Tongue (tissue), 2 donors: ENCODE measurements at regions not wholly inside any gene's neighbourhood (a gene's known extent, or its start where the extent isn't known, plus 50 kb on each side); places are given as distances from the start of the nearest gene placed in this dataset. TPM values are rescaled to one million over a fixed set of nuclear protein-coding genes. Genes with fewer than 3 reads are reported as not detected.

Experiments
- DNase-seq: peaks from one replicate; pipeline ENCODE4 v3.0.0-alpha.2; 2015
- small RNA-seq: library from RNA; depleted of rRNA; stranded (forward); fragments of <200 nt; gene quantifications from one replicate; pipeline ENCODE3, GENCODE V24; 2014; ENCODE audit warnings: low replicate concordance

DNA sequence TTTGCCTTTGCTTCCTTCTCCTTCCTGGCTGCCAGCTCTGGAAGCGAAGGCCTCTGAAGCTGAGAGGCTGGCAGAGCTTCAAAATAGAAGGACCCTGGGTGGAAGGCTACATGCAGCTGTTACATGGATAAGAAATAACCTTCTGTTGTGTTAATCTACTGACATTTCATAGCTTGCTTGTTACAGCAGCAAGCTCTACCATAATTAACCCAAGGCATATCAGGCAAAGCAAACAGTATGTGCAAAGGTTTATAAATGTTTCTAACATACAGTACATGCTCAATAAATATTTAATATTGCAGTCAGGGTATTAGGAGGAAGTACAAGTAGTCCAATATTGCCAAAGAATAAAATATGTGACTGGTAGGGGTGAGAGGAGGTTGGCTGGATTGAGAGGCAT lies 55.6 kb upstream of the MKLN1 start:
- DNase-seq: peak; percentile 42

DNA sequence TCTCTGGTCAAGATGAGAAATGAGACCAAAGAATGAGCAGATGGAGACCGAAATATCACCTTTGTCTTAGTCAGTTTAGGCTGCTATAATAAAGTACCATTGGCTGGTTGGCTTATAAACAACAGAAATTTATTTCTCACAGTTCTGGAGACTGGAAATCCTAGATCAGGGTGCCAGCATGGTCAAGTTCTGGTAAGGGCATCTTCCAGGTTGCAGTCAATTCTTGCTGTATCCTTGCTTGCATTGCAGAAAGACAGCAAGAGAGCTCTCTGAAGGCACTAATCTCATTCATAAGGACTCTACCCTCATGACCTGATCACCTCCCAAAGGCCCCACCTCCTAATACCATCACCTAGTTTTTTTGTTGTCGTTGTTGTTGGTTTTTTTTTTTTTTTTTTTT lies 52.7 kb upstream of the MKLN1 start:
- no peak for DNase-seq

DNA sequence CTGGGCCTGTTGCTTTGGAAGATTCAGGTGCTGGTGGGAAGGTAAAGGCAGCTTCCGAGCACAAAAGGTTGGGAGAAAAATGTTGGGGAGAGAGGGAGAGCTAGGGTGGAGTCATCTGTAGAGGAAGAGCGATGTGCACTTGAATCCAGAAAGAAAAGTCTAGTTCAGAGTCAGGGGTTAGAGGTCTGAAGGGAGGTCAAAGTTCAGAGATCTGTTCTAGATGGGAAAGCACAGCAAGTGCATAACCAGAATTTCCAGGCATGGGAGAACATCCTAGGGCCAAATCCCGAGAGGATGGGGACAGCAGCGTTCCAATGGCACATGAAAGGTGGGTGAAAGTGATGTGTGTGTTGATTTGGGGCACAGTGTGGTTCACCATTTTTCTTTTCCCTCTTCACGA lies 51.5 kb upstream of the MKLN1 start:
- no peak for DNase-seq

DNA sequence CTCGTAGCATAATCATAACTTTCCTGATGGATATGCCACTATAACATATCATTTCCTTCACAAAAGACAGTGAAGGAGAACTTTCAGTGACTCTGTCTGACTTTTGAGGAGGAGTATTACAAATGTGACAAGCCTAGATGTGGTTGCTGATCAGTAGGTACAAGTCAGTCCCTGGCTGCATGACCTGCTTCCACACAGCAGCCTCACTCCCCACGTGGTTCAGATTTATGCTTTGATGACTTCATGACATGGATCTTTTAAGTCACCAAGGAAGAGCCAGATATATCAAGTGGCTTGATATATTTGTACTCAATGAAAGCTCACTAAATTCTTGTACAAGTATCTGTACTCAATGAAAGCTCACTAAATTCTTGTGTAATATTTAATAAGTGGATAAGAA lies 50.9 kb upstream of the MKLN1 start:
- no peak for DNase-seq

Small RNA genes lying in the stretch of these regions (small RNA-seq; reads per million reads assigned to genes)
- gene AC016831.3 (not detected), gene RNU6-1010P (not detected)
